HG02571 (cell line): ENCODE measurements at regions not wholly inside any gene's neighbourhood (a gene's known extent, or its start where the extent isn't known, plus 50 kb on each side); places are given as distances from the start of the nearest gene placed in this dataset.
A peak's percentile ranks its signal among the peaks of the same experiment; 100 is the strongest.

ENCODE experiments used
- ATAC-seq: cut with Tn5 transposase; IDR thresholded peaks from one replicate; pipeline ENCODE4 v1.9.1; 2021; ENCODE audit warnings: mild to moderate bottlenecking, moderate library complexity; ENCODE audit not compliant: unreplicated experiment

DNA sequence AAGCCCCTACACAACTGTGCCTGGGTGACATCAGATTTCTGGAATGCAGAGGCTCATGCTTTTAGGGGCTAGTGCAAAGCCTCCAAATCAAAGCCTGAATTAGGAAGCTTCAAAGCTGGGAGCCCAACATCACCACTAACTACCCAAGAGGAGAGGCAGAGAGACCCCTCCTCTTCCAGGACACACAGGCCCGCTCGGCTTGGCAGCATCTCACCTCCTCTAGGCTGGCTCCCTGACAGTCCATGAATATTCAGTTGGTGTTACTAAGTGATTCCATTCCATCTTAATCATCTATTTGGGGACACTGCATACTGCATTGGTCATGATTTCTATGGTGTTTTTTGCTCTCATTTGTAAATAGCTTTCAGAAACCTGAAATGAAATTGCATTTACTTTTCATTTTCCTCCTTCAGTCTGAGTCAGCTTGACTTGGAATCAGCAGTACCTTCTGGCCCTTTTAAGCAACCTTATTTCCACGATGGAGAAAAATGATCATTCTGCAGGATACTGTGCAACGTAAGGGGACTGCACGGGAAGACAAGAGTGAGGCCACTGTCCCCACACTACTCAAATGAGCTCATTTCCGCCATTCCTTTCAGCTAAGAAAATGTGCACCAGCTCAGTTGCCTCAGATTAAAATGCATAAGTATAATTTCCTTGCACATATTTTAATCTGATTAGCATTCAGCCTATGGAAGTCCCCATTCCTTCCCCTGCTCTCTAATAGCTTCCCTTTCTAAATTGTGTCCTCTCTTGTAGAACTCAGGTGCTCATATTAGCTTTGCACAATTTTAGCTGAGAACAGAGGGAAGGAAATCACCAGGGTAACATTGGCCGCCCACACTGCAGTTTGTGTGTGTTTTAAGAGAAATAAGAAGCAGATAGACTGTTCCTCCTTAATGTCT is 219.9 kb downstream of the RFC3 start:
- no peak for ATAC-seq

DNA sequence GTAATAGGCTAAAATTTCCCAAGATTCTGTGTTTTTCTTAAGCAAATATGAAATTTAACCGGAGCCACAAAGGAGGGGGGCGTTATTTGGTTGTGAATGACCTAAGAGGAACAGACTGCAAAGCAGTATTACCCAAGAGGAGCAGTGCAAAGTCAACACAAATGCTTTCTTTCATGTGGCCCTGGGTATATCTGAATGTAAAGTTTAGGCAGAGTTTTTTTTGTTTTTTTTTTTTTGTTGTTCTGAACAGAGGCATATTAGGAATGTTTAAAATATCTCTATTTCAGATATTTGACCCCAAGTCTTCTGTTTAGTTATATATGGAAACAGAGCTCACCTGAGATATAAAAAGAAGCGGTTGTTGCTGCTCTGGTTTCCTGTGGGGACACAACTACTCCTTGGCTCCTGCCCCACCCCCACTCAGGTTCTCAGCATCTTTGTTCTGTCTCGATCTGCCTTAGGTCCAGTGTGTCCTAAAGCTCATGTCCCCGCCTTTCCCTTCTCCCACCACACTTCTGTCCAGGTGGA is 220.7 kb downstream of the RFC3 start:
- ATAC-seq, result no peak

DNA sequence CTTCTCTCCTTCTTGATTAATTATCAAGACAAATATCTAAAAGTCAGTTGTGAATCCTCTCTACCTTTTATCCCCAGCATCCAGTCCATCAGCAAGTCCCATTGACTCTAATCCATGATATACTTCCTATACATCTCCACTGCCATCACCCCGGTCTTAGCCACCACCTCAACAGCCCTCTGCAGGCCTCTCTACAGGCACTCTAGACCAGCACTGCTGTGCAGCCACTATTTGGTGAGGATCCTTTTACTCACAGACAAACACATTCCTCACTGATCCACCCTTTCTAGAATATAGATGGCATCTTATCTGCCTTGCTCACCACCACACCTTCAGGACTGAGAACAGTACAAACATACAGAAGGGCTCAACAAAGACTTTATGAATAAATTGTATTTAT is 221.7 kb downstream of the RFC3 start:
- ATAC-seq, result no peak

DNA sequence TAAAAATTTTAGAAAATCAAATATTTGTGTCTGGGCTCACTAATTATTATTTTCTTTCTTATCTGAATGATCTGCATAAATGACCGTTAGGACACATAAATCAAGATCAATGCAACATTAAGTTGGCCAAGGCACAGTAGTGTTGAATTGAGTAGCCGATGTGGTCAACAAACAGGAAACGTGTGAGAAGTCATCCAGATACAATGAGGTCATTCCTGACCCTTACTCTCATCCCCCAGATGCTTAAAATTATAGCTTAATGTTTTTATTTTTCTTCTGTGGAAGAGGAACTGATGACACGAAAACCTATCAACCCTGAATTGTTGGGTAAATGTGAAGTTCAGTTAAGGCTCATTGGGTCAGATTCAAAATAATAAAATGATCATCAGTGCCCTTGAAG is 222.9 kb downstream of the RFC3 start:
- no peak for ATAC-seq

DNA sequence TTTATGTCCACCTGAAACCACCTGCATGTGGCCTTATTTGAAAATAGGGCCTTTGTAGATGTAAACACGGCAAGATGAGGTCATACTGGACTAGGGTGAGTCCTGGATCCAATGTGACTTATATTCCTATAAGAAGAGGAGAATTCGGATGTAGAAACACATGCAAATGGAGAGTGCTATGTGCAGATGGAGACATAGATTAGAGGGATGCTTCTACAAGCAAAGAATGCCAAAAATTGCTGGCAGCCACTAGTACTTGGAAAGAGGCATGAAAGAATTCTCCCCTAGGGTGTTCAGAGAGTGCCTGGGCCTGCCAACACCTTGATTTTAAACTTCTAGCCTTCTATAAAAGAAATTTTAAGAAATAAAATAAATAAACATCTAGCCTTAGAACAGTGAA is 226.1 kb downstream of the RFC3 start:
- ATAC-seq, result no peak

DNA sequence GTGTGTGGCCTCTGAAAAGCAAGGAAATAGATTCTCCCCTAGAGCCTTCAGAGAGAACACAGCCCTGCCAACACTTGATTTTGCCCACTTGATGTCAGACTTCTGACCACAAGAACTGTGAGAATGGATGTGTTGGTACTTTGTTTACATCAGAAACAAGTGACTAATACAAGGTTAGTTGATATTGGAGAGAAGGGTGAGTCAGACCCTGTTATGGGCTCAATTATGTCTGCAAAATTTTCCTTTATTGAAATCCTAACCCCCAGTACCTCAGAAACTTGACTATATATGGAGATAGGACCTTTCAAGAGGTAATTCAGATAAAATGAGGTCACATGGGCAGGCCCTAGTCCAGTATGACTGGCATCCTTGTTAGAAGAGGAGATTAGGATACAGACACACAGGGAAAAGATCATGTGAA is 226.7 kb downstream of the RFC3 start:
- ATAC-seq, result no peak

DNA sequence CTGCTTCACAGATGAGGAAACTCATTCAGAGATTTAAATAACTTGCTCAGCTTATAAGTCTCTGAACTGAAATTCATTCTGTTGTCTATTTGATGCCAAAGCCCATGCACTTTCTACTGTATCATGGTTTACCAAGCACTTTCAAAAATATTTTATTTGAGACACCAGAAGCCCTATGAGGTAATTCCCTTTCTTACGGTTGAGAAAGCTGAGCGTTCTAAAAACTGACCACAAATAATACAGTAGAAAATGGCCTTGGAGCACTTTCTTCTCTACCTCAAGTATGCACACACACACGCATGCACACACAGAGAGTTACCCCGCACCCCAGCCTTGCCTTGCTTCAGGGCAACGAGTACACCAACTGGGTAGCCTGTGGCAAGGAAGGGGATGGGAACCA is 228.5 kb downstream of the RFC3 start:
- ATAC-seq, result no peak

DNA sequence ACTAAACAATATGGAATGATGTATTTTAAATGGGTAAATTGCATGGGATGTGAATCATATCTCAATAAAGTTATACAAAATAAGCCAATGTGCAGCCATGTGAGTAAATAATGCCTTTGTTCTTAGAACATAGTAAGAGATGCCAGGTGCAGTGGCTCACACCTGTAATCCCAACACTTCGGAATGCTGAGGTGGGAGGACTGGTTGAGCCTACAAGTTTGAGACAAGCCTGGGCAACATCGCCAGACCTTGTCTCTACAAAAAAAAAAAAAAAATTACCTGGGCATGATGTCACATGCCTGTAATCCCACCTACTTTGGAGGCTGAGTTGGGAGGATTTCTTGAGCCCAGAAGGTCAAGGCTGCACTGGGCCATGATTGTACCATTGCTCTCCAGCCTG is 230.7 kb downstream of the RFC3 start:
- ATAC-seq, result no peak

DNA sequence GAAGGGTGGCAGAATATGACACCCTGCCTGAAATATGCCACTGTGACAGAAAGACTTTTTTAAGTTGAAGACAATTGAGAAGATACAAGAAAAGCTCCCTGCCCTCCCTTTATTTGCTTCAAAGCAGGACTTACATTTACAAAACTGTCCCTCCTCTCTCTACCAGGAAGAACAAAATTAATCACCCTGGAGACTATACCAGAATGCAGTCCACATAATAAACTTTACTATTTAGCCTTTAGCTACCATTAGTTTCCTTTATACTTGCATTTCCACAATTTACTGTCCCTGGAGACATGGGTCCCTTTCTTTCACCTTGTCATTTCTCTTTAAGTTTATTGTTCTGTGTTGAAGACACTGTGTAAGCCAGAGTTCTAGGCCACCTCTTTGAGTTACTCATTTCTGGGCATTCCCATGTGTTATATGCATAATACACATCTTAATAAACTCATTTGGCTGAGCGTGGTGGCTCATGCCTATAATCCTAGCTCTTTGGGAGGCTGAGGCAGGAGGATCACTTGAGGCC is 238.8 kb downstream of the RFC3 start:
- ATAC-seq, result no peak

DNA sequence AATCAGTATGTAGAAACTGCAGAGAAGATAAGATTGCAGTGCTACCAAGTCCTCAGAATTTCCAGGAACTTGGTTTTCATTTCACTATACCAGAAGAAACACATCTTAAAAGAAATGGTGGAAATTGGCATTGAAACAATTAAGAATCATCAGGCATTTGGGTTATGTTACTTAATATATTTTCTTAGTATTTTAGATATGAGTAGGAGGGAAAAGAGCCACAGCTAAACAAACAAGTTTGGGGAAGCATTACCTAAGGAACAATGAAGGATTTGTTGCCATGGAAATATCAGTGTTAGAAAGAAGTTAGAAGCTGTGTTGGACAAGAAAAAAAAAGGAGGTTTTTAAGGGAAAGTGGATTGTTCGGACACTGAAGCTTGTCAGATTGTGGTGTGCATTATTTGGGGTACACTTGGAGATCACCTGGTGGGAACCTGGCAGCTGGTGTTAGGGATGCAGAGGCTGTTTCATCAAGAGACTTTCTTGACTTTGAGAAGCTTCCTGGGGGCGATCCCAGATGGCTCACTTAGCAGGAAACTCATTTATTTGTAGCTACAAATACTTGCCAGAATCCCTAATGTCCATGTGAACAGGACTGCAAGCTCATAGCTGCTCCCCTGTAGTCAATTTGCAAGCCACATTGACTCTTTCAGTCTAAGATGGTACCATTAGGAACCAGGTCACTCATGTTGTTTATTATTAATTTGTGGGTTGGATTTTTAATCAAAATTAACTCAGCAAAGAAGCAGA is 246.7 kb downstream of the RFC3 start:
- ATAC-seq, result no peak

DNA sequence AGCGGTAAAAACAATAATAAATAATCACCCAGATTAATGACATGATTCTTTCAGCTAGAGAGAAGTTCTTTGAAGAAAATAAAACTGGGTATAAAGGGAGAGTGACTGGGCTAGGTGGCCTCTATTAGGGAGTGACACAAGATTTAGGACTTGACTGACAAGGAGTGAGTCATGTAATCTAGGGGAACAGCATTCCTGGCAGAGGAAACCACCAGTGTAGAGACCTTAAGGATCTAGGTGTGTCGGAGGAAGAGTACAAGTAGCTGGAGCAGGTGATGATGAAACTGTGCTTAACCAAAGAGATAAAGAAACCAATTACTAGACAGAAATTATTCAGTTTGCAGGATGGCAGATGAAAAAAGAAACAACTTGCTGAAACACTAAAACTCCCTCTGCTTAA is 248.0 kb downstream of the RFC3 start:
- no peak for ATAC-seq

DNA sequence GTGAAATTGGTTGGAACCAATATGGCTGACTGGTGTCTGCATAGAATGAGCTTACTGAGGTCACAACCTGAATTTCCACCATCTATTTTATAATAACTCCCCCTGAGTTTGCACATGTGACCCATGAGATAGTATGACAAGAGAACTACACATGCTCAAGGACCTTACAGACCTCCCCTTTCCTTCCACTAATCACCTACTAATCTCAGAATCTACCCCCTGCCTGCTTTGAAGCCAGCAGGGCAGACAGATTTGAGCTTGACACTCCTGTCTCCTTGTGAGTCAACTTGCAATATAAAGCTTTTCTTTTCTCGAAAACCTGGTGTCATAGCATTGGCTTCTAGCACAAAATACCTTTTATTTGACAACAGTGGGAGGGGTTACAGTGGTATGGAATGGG is 248.4 kb downstream of the RFC3 start:
- no peak for ATAC-seq

DNA sequence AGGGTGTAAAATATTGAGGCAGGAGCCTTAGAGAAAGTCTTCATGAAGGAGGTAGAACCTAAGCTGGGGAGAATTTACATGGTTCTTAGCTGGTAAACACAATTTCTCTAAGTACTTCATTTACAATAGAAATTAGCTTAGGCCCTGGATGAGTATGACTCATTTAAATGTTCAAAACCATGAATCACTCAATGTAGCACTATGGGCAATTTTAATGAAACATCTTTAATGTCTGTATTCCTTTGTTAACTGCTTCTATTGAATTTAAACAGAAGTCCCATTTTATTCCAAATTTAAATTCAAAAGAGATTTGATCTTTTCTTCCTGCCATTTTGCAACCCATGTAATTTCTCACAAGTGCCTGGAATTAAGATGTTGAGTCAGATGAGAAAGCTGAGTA is 252.1 kb downstream of the RFC3 start:
- no peak for ATAC-seq

DNA sequence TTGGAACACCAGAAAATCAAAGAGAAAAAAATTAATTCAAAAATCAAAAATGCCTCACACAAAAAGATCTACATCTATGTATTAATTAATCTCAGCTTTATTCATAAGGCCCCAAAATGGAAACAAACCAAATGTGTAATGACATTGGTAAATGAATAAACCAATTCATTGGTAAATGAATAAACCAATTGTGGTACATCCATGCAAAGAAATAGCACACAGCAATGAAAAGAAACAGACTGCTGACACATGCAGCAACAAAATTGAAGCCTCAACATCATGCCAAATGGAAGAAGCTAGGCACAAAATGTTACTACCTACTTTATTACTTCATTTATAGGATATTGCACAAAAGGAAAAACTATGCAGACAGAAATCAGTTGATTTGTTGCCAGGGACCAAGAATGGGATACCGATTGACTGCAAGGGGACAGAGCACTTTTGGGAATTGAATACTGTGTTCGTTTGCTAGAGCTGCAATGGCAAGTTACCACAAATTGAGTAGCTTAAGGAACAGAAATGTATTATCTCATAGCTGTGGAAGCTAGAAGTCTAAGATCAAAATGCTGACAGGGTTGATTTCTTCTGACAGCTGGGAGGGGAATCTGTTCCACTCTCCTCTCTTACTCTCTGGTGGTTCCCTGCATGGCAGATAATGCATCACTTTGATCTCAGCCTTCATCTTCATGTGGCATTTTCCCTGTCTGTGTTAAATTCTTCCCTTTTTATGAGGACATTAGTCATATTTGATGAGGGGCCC is 252.8 kb downstream of the RFC3 start:
- no peak for ATAC-seq

DNA sequence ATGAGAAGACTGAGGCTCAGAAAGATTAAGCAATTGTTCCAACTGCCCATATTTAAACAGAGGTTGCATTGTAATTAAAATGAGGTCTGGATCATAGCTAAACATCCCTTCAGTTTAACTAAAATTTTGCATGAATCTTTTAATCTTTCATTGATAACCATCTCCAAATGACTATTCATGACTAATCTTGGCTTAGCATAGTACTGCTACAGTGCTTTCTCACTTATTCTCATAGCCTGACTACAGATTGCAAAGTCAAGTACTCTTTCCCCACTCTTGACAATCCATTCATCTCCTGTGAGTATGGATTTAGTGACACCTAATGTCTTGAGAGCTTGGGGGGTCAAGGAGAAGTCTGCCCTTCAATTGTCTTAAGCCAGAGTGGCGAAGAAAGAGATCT is 258.4 kb downstream of the RFC3 start:
- ATAC-seq, result no peak

DNA sequence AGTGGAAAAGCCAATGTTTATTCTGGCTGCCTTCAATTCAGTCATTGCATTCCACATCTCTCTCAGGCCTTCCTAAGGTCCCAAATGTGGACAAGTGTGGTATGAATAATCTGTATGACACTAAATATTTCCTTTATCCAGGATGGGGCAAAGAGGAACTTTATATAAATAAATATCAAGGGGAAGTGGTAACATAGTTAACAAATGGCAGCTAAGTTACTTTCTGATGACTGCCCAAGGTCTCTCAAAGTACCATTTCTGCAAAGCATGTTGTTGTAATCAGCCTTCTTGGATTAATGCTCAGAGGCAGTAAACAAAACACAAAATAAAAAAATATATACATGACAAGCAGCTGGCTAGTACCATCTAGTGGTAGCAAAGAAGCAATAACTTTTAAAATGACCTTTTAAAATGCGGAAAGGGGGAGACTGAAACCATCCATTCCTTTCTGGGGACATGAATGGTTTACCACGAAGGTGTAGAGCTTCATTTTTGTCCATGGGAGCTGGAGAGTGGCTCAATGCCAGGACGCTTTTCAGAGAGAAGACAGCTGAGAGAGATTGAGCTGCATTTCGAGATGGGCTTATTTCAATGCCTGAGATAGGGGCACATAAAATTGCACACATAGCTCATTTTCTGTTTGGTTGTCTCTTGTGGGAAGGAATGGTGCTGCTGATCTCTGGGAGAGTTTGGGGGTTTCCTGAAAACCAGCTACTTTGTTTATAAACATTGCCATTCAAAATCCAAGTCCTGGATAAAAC is 259.2 kb downstream of the RFC3 start:
- ATAC-seq, result no peak

DNA sequence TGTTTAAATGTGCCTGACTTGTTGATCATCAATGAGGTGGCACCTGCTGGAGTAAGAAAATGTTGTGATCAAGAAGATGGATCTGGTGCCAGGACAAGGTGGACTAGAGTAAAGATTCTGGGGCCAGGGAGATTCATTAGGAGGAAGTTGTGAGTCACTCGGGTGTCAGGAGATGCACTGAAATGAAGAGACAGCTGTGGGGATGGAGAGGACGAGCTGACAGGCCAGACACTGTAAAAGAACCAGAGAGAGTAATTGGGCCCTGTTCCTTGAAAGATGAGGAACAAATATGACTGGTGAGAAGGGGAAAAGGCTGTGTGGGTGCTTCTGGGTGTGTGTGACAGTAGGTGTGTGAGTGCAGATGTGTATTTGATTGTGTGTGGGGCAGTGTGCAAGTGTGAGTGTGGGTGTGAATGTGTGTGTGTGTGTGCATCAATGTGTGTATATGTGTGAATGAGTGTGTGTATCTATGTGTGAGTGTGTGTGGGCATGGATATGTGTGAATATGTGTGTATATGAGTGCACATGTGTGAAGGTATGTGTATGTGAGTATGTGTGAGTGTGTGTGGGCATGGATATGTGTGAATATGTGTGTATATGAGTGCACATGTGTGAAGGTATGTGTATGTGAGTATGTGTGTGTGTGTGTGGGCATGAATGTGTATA is 260.5 kb downstream of the RFC3 start:
- ATAC-seq, result no peak

DNA sequence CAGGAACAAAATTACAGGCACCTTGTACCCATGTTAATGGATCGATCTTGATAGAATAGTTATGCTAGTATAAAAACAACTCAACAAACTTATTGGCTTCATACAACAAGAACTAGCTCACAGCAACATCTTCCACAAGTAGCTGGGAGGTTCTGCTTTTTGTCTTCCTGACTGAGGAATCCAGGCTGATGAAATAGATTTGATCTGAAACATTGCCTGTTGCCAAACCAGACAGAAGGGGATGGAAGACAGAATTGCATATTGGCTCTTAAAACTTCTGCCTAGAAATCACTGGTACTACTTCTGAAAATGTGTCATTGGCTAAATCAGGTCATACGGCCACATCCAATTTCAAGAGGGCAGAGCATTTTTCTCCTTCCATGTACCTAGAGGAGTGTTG is 267.3 kb downstream of the RFC3 start:
- no peak for ATAC-seq

DNA sequence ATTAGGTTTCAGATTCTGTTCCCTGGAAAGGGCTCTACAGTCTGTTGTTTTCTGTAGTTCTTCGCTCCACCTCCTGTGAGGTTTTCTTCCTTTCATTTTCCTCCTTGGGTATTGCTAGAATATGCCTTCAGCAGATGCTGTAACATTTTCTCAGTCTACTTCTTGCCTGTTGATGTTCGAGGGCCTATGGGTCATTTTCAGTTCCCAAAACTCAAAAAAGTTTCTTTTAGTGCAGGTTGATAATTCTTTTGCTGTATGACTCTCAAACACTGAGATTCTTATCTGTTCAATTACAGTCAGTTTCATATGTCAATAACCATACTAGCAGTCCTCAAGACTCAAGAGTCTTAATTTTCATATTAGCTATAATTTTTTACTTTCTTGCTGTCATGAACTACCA is 268.3 kb downstream of the RFC3 start:
- peak; percentile 45 for ATAC-seq

DNA sequence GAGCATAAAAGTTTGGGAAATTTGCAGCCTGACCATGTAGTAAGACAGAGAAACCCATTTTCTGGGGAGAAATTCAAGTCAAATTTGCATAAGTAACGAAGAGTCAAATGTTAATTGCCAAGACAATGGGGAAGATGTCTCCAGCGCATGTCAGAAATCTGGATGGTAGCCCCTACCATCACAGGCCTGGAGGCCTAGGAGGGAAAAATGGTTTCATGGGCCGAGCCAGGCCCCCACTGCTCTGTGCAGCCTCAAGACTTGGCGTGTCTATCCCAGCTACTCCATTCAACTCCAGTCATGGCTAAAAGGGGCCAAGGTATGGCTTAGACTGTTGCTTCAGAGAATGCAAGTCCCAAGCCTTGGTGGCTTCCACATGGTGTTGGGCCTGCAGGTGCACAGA is 269.8 kb downstream of the RFC3 start:
- no peak for ATAC-seq
